Bronchial epithelial cell (primary cell): ENCODE measurements at regions not wholly inside any gene's neighbourhood (a gene's known extent, or its start where the extent isn't known, plus 50 kb on each side); places are given as distances from the start of the nearest gene placed in this dataset.
A peak's percentile ranks its signal among the peaks of the same experiment; 100 is the strongest.

ENCODE experiments used
- DNase-seq: peaks from one replicate; pipeline ENCODE4 v3.0.0-alpha.2; 2010; ENCODE audit warnings: low read depth
- FAIRE-seq: peaks from 2 replicates; lab custom pipeline; 2011; peaks lifted over from hg19 to GRCh38; lab: Jason Lieb, UNC
- H3K27me3 ChIP-seq: 2 replicates; pipeline ENCODE4 v1.5.1; 2011; ENCODE audit warnings: low read length; ENCODE audit not compliant: control insufficient read depth, insufficient read depth
- H3K36me3 ChIP-seq: 2 replicates; pipeline ENCODE4 v1.5.1; 2011; ENCODE audit warnings: low read length; ENCODE audit not compliant: control insufficient read depth, insufficient read depth
- H3K4me3 ChIP-seq: 2 replicates; pipeline ENCODE4 v1.5.1; 2011; ENCODE audit warnings: mild to moderate bottlenecking, low read depth, low read length, control low read depth
- TF ChIP-seq, protein P1 (sequence below): IDR thresholded peaks from 2 replicates; pipeline ENCODE4 v1.5.1; 2011; ENCODE audit warnings: mild to moderate bottlenecking, moderate library complexity, low read length, control low read depth, inconsistent platforms; ENCODE audit not compliant: insufficient read depth, severe bottlenecking

DNA sequence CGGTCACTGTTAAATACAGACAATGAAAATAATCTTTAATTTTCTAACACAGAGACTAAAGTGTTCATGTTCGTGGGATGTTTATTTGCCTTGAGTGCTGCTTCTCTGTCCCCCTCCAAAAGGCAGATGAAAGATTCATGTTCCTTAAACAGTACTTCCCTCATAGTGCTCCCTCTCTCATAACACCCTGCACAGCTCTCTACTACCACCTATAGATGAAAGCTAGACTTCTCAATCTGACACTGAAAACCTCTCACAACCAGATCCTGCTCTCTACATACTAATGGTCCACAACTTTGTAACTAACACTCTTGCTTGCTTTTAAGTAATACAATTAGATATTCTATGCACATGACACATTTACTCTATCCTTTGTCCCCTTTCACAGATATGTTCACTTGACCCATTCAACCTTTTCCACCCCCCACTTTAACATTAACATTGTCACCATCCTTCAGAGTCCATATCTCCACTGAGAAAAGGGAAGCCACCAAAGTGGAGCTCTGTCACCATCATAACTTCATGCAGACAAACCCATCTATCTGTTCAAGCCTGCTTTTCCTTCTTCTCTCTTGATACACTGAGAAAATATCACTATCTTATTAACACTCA, 266.4 kb upstream of the USP15 start:
- no peak overlapping the region for H3K4me3 ChIP-seq
- no peak for FAIRE-seq
- peak; percentile 46 for DNase-seq
- TF ChIP-seq, protein P1, sequence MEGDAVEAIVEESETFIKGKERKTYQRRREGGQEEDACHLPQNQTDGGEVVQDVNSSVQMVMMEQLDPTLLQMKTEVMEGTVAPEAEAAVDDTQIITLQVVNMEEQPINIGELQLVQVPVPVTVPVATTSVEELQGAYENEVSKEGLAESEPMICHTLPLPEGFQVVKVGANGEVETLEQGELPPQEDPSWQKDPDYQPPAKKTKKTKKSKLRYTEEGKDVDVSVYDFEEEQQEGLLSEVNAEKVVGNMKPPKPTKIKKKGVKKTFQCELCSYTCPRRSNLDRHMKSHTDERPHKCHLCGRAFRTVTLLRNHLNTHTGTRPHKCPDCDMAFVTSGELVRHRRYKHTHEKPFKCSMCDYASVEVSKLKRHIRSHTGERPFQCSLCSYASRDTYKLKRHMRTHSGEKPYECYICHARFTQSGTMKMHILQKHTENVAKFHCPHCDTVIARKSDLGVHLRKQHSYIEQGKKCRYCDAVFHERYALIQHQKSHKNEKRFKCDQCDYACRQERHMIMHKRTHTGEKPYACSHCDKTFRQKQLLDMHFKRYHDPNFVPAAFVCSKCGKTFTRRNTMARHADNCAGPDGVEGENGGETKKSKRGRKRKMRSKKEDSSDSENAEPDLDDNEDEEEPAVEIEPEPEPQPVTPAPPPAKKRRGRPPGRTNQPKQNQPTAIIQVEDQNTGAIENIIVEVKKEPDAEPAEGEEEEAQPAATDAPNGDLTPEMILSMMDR: peak; percentile 68
- no peaks in the 10 kb centered on the region for H3K27me3 ChIP-seq
- no peaks in the 10 kb centered on the region for H3K36me3 ChIP-seq

DNA sequence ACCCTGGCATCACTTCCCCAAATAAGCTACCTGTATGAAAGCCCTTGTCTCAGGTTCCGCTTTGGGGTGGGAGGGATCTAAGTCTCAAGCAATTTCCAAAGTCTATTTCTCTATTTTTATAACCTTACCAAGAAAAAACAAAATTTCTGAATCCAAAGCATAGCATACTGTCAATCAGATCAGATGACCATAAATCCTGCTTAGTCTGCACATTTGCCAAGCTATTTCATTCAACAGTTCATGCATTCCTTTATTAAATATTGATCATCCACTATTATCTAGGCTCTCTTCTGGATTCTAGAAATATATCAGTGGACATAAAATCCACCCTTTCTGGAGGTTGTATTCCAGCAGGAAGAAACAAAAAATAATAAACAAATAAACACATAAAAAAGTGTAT, 263.5 kb upstream of the USP15 start:
- FAIRE-seq (no peak), DNase-seq (no peak)
- Histone ChIP-seq H3K27me3 (no peaks in the 10 kb centered on the region), H3K36me3 (no peaks in the 10 kb centered on the region), H3K4me3 (no peak overlapping the region)
- TF ChIP-seq, protein P1: no peak

GRCh38 chr12:61998791-61999190, 261.4 kb upstream of the USP15 start:
- TF ChIP-seq, protein P1: no peak
- no peaks in the 10 kb centered on the region for H3K27me3 ChIP-seq
- FAIRE-seq: no peak
- H3K4me3 ChIP-seq: no peak overlapping the region
- no peak for DNase-seq
- no peaks in the 10 kb centered on the region for H3K36me3 ChIP-seq

DNA sequence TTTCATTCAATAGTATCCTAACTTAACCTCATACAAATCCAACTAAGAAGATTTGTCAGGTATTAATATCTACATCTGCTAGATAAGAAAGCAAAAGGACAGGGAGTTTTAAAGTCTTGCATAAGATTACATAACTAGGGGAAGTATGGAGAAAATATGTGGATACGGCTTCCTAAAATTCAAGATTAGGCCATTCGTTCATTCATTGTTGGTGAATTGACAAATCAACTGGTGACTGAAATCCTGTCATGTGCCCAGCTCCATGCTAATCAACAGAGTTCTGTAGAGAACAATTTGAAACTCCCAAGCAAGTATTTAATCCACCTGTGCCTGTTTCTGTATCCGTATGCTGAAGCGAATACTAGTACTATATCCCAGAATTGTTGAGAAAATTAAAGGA, 260.9 kb upstream of the USP15 start:
- no peak overlapping the region for H3K4me3 ChIP-seq
- no peak for DNase-seq
- H3K36me3 ChIP-seq: no peaks in the 10 kb centered on the region
- no peaks in the 10 kb centered on the region for H3K27me3 ChIP-seq
- TF ChIP-seq, protein P1: no peak
- FAIRE-seq: no peak

DNA sequence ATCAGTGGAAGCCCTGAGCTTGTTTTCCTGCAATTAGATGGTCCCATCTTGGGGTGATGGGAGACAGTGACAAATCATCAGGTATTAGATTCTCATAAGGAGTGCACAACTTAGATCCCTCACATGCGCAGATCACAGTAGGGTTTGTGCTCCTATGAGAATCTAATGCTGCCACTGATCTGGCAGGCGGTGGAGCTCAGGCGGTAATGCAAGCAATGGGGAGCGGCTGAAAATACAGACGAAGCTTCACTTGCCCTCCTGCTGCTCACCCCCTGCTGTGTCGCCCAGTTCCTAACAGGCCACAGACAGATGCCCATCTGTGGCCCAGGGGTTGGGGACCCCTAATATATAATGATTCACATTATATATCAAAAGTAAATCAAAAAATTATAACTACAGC, 258.8 kb upstream of the USP15 start:
- no peaks in the 10 kb centered on the region for H3K36me3 ChIP-seq
- FAIRE-seq: no peak
- TF ChIP-seq, protein P1: no peak
- no peak overlapping the region for H3K4me3 ChIP-seq
- DNase-seq: no peak
- H3K27me3 ChIP-seq: no peaks in the 10 kb centered on the region

GRCh38 chr12:62003226-62003625, 257.0 kb upstream of the USP15 start:
- FAIRE-seq: no peak
- Histone ChIP-seq H3K4me3 (no peak overlapping the region), H3K36me3 (no peaks in the 10 kb centered on the region), H3K27me3 (no peaks in the 10 kb centered on the region)
- TF ChIP-seq, protein P1: no peak
- DNase-seq: no peak
